IMR-90 (cell line): ENCODE measurements at regions not wholly inside any gene's neighbourhood (a gene's known extent, or its start where the extent isn't known, plus 50 kb on each side); places are given as distances from the start of the nearest gene placed in this dataset.
A peak's percentile ranks its signal among the peaks of the same experiment; 100 is the strongest.

Source experiments
- ATAC-seq: fragments of 200-7000 bp; cut with Tn5 transposase; 2 replicates; pipeline ENCODE4 v1.9.1; 2020; ENCODE audit warnings: low read depth, mild to moderate bottlenecking, moderate library complexity
- BruUV-seq: library from RNA; stranded (reverse); fragments of 400-500 nt; replicated peaks from 2 replicates; lab custom pipeline; 2021; lab: Mats Ljungman, UMichigan
- CTCF ChIA-PET: fragments of 300-600 bp; formaldehyde crosslinking; extraction: SDS; loops from one replicate; lab custom pipeline; 2021; ENCODE audit warnings: antibody characterized with exemption; lab: Yijun Ruan, JAX
- POLR2A ChIA-PET: fragments of 300-600 bp; sonication (Branson Sonifier 250); formaldehyde crosslinking; loops from one replicate; lab custom pipeline; 2022; ENCODE audit warnings: antibody characterized with exemption; ENCODE audit not compliant: unreplicated experiment; lab: Charles Lee
- DNase-seq: peaks from one replicate; pipeline ENCODE4 v3.0.0; 2013
- H2AFZ ChIP-seq: replicated peaks from 2 replicates; pipeline ENCODE3; 2013; ENCODE audit warnings: low read length, mild to moderate bottlenecking; ENCODE audit not compliant: poor library complexity
- H2AK5ac ChIP-seq: 2 replicates; pipeline ENCODE4 v1.6.1; 2013; ENCODE audit warnings: low read depth, low read length, inconsistent platforms
- H2AK9ac ChIP-seq: replicated peaks from 2 replicates; pipeline ENCODE3; 2013; ENCODE audit warnings: mild to moderate bottlenecking, low read depth, low read length, moderate library complexity; ENCODE audit not compliant: poor library complexity
- H2BK120ac ChIP-seq: 2 replicates; pipeline ENCODE4 v1.6.1; 2013; ENCODE audit warnings: low read depth, low read length, inconsistent platforms
- H2BK15ac ChIP-seq: 3 replicates; pipeline ENCODE4 v1.6.1; 2013; ENCODE audit warnings: low read depth, low read length, inconsistent platforms
- H2BK20ac ChIP-seq: 2 replicates; pipeline ENCODE4 v1.6.1; 2013; ENCODE audit warnings: low read depth, mild to moderate bottlenecking, inconsistent platforms, low read length, moderate library complexity
- H2BK5ac ChIP-seq: 2 replicates; pipeline ENCODE4 v1.6.1; 2013; ENCODE audit warnings: mild to moderate bottlenecking, low read depth, low read length, inconsistent platforms; ENCODE audit not compliant: poor library complexity, severe bottlenecking
- H3K14ac ChIP-seq: replicated peaks from 2 replicates; pipeline ENCODE4 v1.6.1; 2013; ENCODE audit warnings: low read depth, low read length, inconsistent platforms
- H3K18ac ChIP-seq: 2 replicates; pipeline ENCODE4 v1.6.1; 2013; ENCODE audit warnings: low read depth, low read length, control low read depth
- H3K23ac ChIP-seq: 2 replicates; pipeline ENCODE4 v1.6.1; 2013; ENCODE audit warnings: low read depth, low read length, inconsistent platforms
- H3K27ac ChIP-seq: 2 replicates; pipeline ENCODE4 v1.5.1; 2013; ENCODE audit warnings: mild to moderate bottlenecking, control low read depth, low read length; ENCODE audit not compliant: insufficient read depth
- H3K27me3 ChIP-seq: 2 replicates; pipeline ENCODE4 v1.6.1; 2013; ENCODE audit warnings: low read length; ENCODE audit not compliant: control insufficient read depth, insufficient read depth
- H3K36me3 ChIP-seq: 2 replicates; pipeline ENCODE4 v1.6.1; 2013; ENCODE audit warnings: low read length, mixed read lengths; ENCODE audit not compliant: control insufficient read depth, insufficient read depth
- H3K4ac ChIP-seq: 2 replicates; pipeline ENCODE4 v1.6.1; 2013; ENCODE audit warnings: low read depth, low read length, inconsistent platforms
- H3K4me1 ChIP-seq: 2 replicates; pipeline ENCODE4 v1.6.1; 2013; ENCODE audit warnings: low read length, mixed read lengths; ENCODE audit not compliant: control insufficient read depth, insufficient read depth
- H3K4me2 ChIP-seq: 2 replicates; pipeline ENCODE4 v1.6.1; 2013; ENCODE audit warnings: low read depth, mild to moderate bottlenecking, control low read depth, low read length, moderate library complexity
- H3K4me3 ChIP-seq: 2 replicates; pipeline ENCODE4 v1.5.1; 2013; ENCODE audit warnings: low read depth, mild to moderate bottlenecking, control low read depth, low read length, moderate library complexity; ENCODE audit not compliant: insufficient read depth
- H3K56ac ChIP-seq: 2 replicates; pipeline ENCODE4 v1.6.1; 2013; ENCODE audit warnings: low read length, inconsistent platforms; ENCODE audit not compliant: insufficient read depth; ENCODE audit errors: extremely low read depth
- H3K79me1 ChIP-seq, 2 experiments: 2 replicates each; pipeline ENCODE4 v1.6.1; 2013; ENCODE audit warnings: low read length in 2 of 2, inconsistent platforms in 1 of 2, low read depth in 1 of 2
- H3K9ac ChIP-seq: 2 replicates; pipeline ENCODE4 v1.6.1; 2013; ENCODE audit warnings: low read depth, low read length, control low read depth
- H3K9me1 ChIP-seq: 2 replicates; pipeline ENCODE4 v1.6.1; 2013; ENCODE audit warnings: low read length, inconsistent platforms; ENCODE audit not compliant: insufficient read depth
- H3K9me3 ChIP-seq: 2 replicates; pipeline ENCODE4 v1.6.1; 2013; ENCODE audit warnings: low read length; ENCODE audit not compliant: control insufficient read depth, insufficient read depth
- H4K20me1 ChIP-seq: 2 replicates; pipeline ENCODE4 v1.6.1; 2013; ENCODE audit warnings: low read length, inconsistent platforms; ENCODE audit not compliant: insufficient read depth
- H4K5ac ChIP-seq: 2 replicates; pipeline ENCODE4 v1.6.1; 2013; ENCODE audit warnings: mild to moderate bottlenecking, low read depth, low read length, control low read depth
- H4K8ac ChIP-seq, 2 experiments: 2 replicates each; pipeline ENCODE4 v1.6.1; 2013; ENCODE audit warnings: low read depth in 2 of 2, low read length in 2 of 2, control low read depth in 1 of 2, inconsistent platforms in 1 of 2
- H4K91ac ChIP-seq: 2 replicates; pipeline ENCODE4 v1.6.1; 2013; ENCODE audit warnings: low read depth, low read length, inconsistent platforms; ENCODE audit not compliant: insufficient read depth
- CEBPB ChIP-seq: IDR thresholded peaks from 2 replicates; pipeline ENCODE4 v1.6.1; 2012; ENCODE audit warnings: low read depth, low read length, improper control_type of control experiment
- CHD1 ChIP-seq: IDR thresholded peaks from 2 replicates; pipeline ENCODE4 v1.6.1; 2012; ENCODE audit warnings: low read depth, low read length, improper control_type of control experiment
- FOS ChIP-seq: fragments of 150-350 bp; IDR thresholded peaks from 2 replicates; pipeline ENCODE4 v1.6.1; 2016; ENCODE audit warnings: low read depth, low read length
- MAFK ChIP-seq: IDR thresholded peaks from 2 replicates; pipeline ENCODE4 v1.6.1; 2012; ENCODE audit warnings: low read depth, low read length, improper control_type of control experiment
- MXI1 ChIP-seq: IDR thresholded peaks from 2 replicates; pipeline ENCODE4 v1.6.1; 2012; ENCODE audit warnings: low read depth, mild to moderate bottlenecking, low read length, moderate library complexity, borderline replicate concordance
- NFE2L2 ChIP-seq: fragments of 150-350 bp; IDR thresholded peaks from 2 replicates; pipeline ENCODE4 v1.6.1; 2016; ENCODE audit warnings: low read depth, mild to moderate bottlenecking, low read length
- POLR2A ChIP-seq: IDR thresholded peaks from 2 replicates; pipeline ENCODE4 v1.6.1; 2012; ENCODE audit warnings: mild to moderate bottlenecking, low read depth, low read length
- RAD21 ChIP-seq: IDR thresholded peaks from 2 replicates; pipeline ENCODE4 v1.6.1; 2012; ENCODE audit warnings: low read length, improper control_type of control experiment
- RCOR1 ChIP-seq: IDR thresholded peaks from 2 replicates; pipeline ENCODE4 v1.6.1; 2012; ENCODE audit warnings: mild to moderate bottlenecking, low read length, improper control_type of control experiment; ENCODE audit not compliant: insufficient replicate concordance
- RFX5 ChIP-seq: IDR thresholded peaks from 2 replicates; pipeline ENCODE4 v1.8.0; 2012; ENCODE audit warnings: low read depth, mild to moderate bottlenecking, low read length, moderate library complexity
- SMC3 ChIP-seq: fragments of 150-350 bp; IDR thresholded peaks from 2 replicates; pipeline ENCODE4 v1.6.1; 2016; ENCODE audit warnings: low read depth, mild to moderate bottlenecking, antibody characterized with exemption, low read length, moderate library complexity
- WGBS, 2 experiments: methylation state at CpG; one replicate each; pipeline versions ENCODE4 v1.1.5 to v1.1.7; 2013; ENCODE audit warnings: missing lambda C conversion rate in 2 of 2; ENCODE audit not compliant: insufficient read length in 1 of 2; ENCODE audit errors: extremely low coverage in 2 of 2; 5-methylcytosine and 5-hydroxymethylcytosine counted together
- dilution Hi-C: fragments of 300-500 bp; cut with HindIII; formaldehyde crosslinking; loops from one replicate; pipeline ENCODE4 v1.14.3; 2018; ENCODE audit warnings: low sequenced_read_pairs; ENCODE audit not compliant: unreplicated experiment
- in situ Hi-C: fragments of 300-500 bp; cut with MboI; formaldehyde crosslinking; loops from 3 replicates; pipeline ENCODE4 v1.14.3; 2019; ENCODE audit warnings: low sequenced_read_pairs, inconsistent platforms, mixed read lengths
- intact Hi-C: fragments of 100-400 bp; cut with micrococcal nuclease; formaldehyde crosslinking; loops from 2 replicates; pipeline ENCODE4 v1.10.0; 2022
- TF ChIP-seq, protein P1 (sequence below): conservative IDR thresholded peaks from 2 replicates; pipeline ENCODE4 v1.5.1; 2012; ENCODE audit warnings: mild to moderate bottlenecking, low read depth, low read length, improper control_type of control experiment
- TF ChIP-seq, protein P2 (sequence below): fragments of 150-350 bp; IDR thresholded peaks from 2 replicates; pipeline ENCODE4 v1.6.1; 2017; ENCODE audit warnings: mild to moderate bottlenecking, antibody characterized with exemption, low read length, low read depth

- peak; percentile 61 for DNase-seq
- POLR2A ChIA-PET: interaction anchor here (0.8 kb wide), 1 partner anchor 190 kb away, joined by 3 read pairs; no protein-coding TSS in a partner anchor
These were observed 74.8 kb upstream of the FRMD6 start for GRCh38 chr14:51576879-51577278.

More at GRCh38 chr14:51576879-51577278, 74.8 kb upstream of the FRMD6 start:
- TF ChIP-seq CHD1 (no peak), CEBPB (no peak), MXI1 (no peak), FOS (no peak), MAFK (no peak), SMC3 (no peak), RCOR1 (no peak), NFE2L2 (no peak), RFX5 (no peak), RAD21 (no peak), POLR2A (no peak)
- TF ChIP-seq, protein P1, sequence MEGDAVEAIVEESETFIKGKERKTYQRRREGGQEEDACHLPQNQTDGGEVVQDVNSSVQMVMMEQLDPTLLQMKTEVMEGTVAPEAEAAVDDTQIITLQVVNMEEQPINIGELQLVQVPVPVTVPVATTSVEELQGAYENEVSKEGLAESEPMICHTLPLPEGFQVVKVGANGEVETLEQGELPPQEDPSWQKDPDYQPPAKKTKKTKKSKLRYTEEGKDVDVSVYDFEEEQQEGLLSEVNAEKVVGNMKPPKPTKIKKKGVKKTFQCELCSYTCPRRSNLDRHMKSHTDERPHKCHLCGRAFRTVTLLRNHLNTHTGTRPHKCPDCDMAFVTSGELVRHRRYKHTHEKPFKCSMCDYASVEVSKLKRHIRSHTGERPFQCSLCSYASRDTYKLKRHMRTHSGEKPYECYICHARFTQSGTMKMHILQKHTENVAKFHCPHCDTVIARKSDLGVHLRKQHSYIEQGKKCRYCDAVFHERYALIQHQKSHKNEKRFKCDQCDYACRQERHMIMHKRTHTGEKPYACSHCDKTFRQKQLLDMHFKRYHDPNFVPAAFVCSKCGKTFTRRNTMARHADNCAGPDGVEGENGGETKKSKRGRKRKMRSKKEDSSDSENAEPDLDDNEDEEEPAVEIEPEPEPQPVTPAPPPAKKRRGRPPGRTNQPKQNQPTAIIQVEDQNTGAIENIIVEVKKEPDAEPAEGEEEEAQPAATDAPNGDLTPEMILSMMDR: no peak
- TF ChIP-seq, protein P2, sequence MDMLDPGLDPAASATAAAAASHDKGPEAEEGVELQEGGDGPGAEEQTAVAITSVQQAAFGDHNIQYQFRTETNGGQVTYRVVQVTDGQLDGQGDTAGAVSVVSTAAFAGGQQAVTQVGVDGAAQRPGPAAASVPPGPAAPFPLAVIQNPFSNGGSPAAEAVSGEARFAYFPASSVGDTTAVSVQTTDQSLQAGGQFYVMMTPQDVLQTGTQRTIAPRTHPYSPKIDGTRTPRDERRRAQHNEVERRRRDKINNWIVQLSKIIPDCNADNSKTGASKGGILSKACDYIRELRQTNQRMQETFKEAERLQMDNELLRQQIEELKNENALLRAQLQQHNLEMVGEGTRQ: no peak
- no peaks in the 10 kb centered on the region for H3K27me3 ChIP-seq
- no TSS peak for BruUV-seq
- no peaks in the 10 kb centered on the region for H3K36me3 ChIP-seq
- peak overlapping the region; percentile 59; the same call in 1 of the 2 replicates for H2AK5ac ChIP-seq
- peak overlapping the region; percentile 3; the same call in 1 of the 2 replicates for H4K5ac ChIP-seq
- no peak overlapping the region for H3K4me3 ChIP-seq
- no peak overlapping the region for H3K4me2 ChIP-seq
- H3K9me1 ChIP-seq: peaks cover 15% of the 10 kb centered on the region
- WGBS, 2 experiments: no CpG with 5 or more reads among the region's 1 CpG
- no peak overlapping the region; the same call in 1 of the 2 replicates for H3K14ac ChIP-seq
- peak overlapping the region; percentile 44; the same call in 1 of the 2 replicates for H2BK120ac ChIP-seq
- H4K20me1 ChIP-seq: no peaks in the 10 kb centered on the region
- 0 out of 2 replicates have a peak overlapping the region, but pooled peaks have one; percentile 6 for H4K91ac ChIP-seq
- in situ Hi-C loops: no loop called here
- H2AFZ ChIP-seq: no peak overlapping the region
- peaks cover 0 to 3% of the 10 kb centered on the region in 2 experiments; a peak in 2 of 4 replicates for H3K79me1 ChIP-seq
- H3K23ac ChIP-seq: no peak overlapping the region
- no peak for ATAC-seq
- H3K9me3 ChIP-seq: no peaks in the 10 kb centered on the region
- H3K18ac ChIP-seq: peak overlapping the region; percentile 14; the same call in 1 of the 2 replicates
- H3K4ac ChIP-seq: no peak overlapping the region
- no peak overlapping the region for H3K27ac ChIP-seq
- dilution Hi-C loops: no loop called here
- no peak overlapping the region for H2BK20ac ChIP-seq
- no peak overlapping the region for H3K9ac ChIP-seq
- peaks cover 12% of the 10 kb centered on the region for H3K4me1 ChIP-seq
- 0 out of 4 replicates have a peak overlapping the region, but pooled peaks of 1 of the 2 experiments have one; percentile 15 for H4K8ac ChIP-seq
- CTCF ChIA-PET: interaction anchor here (1.4 kb wide), 1 partner anchor 13 kb away, joined by 8 read pairs; no protein-coding TSS in a partner anchor
- H2BK5ac ChIP-seq: peak overlapping the region; percentile 17
- intact Hi-C loops: no loop called here
- no peak overlapping the region for H2AK9ac ChIP-seq
- H2BK15ac ChIP-seq: peak overlapping the region; percentile 29; the same call in 1 of the 3 replicates
- H3K56ac ChIP-seq: no peak overlapping the region
